ENCODE measurements at regions not wholly inside any gene's neighbourhood (a gene's known extent, or its start where the extent isn't known, plus 50 kb on each side); places are given as distances from the start of the nearest gene placed in this dataset.

DNA sequence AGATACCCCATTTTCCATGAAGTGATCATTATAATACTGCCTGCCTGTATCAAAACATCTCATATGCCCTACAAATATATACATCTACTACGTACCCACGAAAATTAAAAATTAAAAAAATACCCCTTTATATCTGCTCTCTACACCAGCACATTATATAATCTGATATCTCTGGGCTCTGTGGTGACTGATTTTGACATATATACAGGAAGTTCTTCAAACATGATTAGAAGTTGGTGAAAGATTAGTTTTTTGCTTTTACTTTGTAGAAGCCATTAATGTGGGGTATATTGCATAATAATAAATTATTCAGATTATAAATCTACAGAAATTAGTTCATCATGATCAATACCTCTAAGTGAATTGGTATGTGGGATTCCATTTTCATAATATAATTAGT, 126.7 kb upstream of the MDM1 start:
- DNase-seq (ENCODE audit: low read depth, low spot score) = no peak
- Histone ChIP-seq H2AFZ (ENCODE audit: control insufficient read depth, low read length) (no peak overlapping the region), H3K9me1 (ENCODE audit: control insufficient read depth, extremely low read depth, insufficient read depth, low read length) (no peaks in the 10 kb centered on the region), H3K9ac (ENCODE audit: control insufficient read depth, extremely low read depth, insufficient read depth, low read length) (no peak overlapping the region), H3K36me3 (ENCODE audit: control insufficient read depth in 2 of 2, extremely low read depth in 1 of 2, insufficient read depth in 2 of 2, low read length in 2 of 2) (no peaks in the 10 kb centered on the region), H3K27me3 (ENCODE audit: control insufficient read depth, extremely low read depth, insufficient read depth, low read length) (no peaks in the 10 kb centered on the region), H3K27ac (ENCODE audit: control insufficient read depth, insufficient read depth, low read length) (no peak overlapping the region), H3K4me3 (ENCODE audit: control insufficient read depth in 2 of 3, extremely low read depth in 1 of 3, insufficient read depth in 2 of 3, low read depth in 1 of 3, low read length in 3 of 3) (no peak overlapping the region), H3K4me1 (ENCODE audit: control insufficient read depth, extremely low read depth, insufficient read depth, low read length) (no peaks in the 10 kb centered on the region), H3K4me2 (ENCODE audit: control insufficient read depth, extremely low read depth, insufficient read depth, low read depth, low read length) (no peak overlapping the region), H4K20me1 (ENCODE audit: control insufficient read depth, extremely low read depth, insufficient read depth, low read length) (no peaks in the 10 kb centered on the region), H3K9me3 (ENCODE audit: control insufficient read depth, low read depth, low read length) (no peaks in the 10 kb centered on the region), H3K79me2 (ENCODE audit: control insufficient read depth, insufficient read depth, low read length) (no peaks in the 10 kb centered on the region)
- TF ChIP-seq CTCF (optimal IDR thresholded peaks at IDR 0.05 in 1 of 3, IDR thresholded peaks at IDR 0.05 in 1 of 3, conservative IDR thresholded peaks at IDR 0.05 in 1 of 3; ENCODE audit: extremely low read depth in 1 of 3, insufficient read depth in 2 of 3, low read length in 3 of 3) (no peak), EZH2 (IDR thresholded peaks at IDR 0.05; ENCODE audit: low read length) (no peak)
- FAIRE-seq = no peak
- dilution Hi-C loops (cut with MboI; ENCODE audit: extremely low pct_ligation_motif_present, low sequenced_read_pairs) = no loop called here

GRCh38 chr12:68460236-68460635, 128.1 kb upstream of the MDM1 start:
- no peak overlapping the region for H2AFZ ChIP-seq (ENCODE audit: control insufficient read depth, low read length)
- TF ChIP-seq CTCF (optimal IDR thresholded peaks at IDR 0.05 in 1 of 3, IDR thresholded peaks at IDR 0.05 in 1 of 3, conservative IDR thresholded peaks at IDR 0.05 in 1 of 3; ENCODE audit: extremely low read depth in 1 of 3, insufficient read depth in 2 of 3, low read length in 3 of 3) (no peak), EZH2 (IDR thresholded peaks at IDR 0.05; ENCODE audit: low read length) (no peak)
- no peak for FAIRE-seq

More at GRCh38 chr12:68460236-68460635, 128.1 kb upstream of the MDM1 start:
- DNase-seq (ENCODE audit: low read depth, low spot score) = no peak
- H3K27me3 ChIP-seq (ENCODE audit: control insufficient read depth, extremely low read depth, insufficient read depth, low read length) = no peaks in the 10 kb centered on the region
- H3K9ac ChIP-seq (ENCODE audit: control insufficient read depth, extremely low read depth, insufficient read depth, low read length) = no peak overlapping the region
- H3K36me3 ChIP-seq (ENCODE audit: control insufficient read depth in 2 of 2, extremely low read depth in 1 of 2, insufficient read depth in 2 of 2, low read length in 2 of 2) = no peaks in the 10 kb centered on the region
- H4K20me1 ChIP-seq (ENCODE audit: control insufficient read depth, extremely low read depth, insufficient read depth, low read length) = no peaks in the 10 kb centered on the region
- H3K4me3 ChIP-seq (ENCODE audit: control insufficient read depth in 2 of 3, extremely low read depth in 1 of 3, insufficient read depth in 2 of 3, low read depth in 1 of 3, low read length in 3 of 3) = no peak overlapping the region
- dilution Hi-C loops (cut with MboI; ENCODE audit: extremely low pct_ligation_motif_present, low sequenced_read_pairs) = no loop called here
- no peaks in the 10 kb centered on the region for H3K9me1 ChIP-seq (ENCODE audit: control insufficient read depth, extremely low read depth, insufficient read depth, low read length)
- no peak overlapping the region for H3K27ac ChIP-seq (ENCODE audit: control insufficient read depth, insufficient read depth, low read length)
- H3K9me3 ChIP-seq (ENCODE audit: control insufficient read depth, low read depth, low read length) = no peaks in the 10 kb centered on the region
- H3K4me1 ChIP-seq (ENCODE audit: control insufficient read depth, extremely low read depth, insufficient read depth, low read length) = no peaks in the 10 kb centered on the region
- no peaks in the 10 kb centered on the region for H3K79me2 ChIP-seq (ENCODE audit: control insufficient read depth, insufficient read depth, low read length)
- no peak overlapping the region for H3K4me2 ChIP-seq (ENCODE audit: control insufficient read depth, extremely low read depth, insufficient read depth, low read depth, low read length)

Data from keratinocyte (primary cell).